Muscle layer of colon (tissue), 2 donors: ENCODE measurements at regions not wholly inside any gene's neighbourhood (a gene's known extent, or its start where the extent isn't known, plus 50 kb on each side); places are given as distances from the start of the nearest gene placed in this dataset.

Source experiments
- H3K27ac ChIP-seq: one replicate; pipeline ENCODE4 v1.7.0; 2013; ENCODE audit warnings: low read depth, mild to moderate bottlenecking, low read length, moderate library complexity
- H3K27me3 ChIP-seq, 2 donors: one replicate each; pipeline ENCODE4 v1.7.0; 2013; ENCODE audit warnings: low read length in 2 of 2, mild to moderate bottlenecking in 2 of 2; ENCODE audit not compliant: insufficient read depth in 2 of 2, control insufficient read depth in 1 of 2
- H3K36me3 ChIP-seq: one replicate; pipeline ENCODE4 v1.7.0; 2013; ENCODE audit warnings: mild to moderate bottlenecking, low read length; ENCODE audit not compliant: insufficient read depth
- H3K4me1 ChIP-seq: one replicate; pipeline ENCODE4 v1.7.0; 2013; ENCODE audit warnings: mild to moderate bottlenecking, low read length; ENCODE audit not compliant: insufficient read depth
- H3K4me3 ChIP-seq, 2 donors: one replicate each; pipeline ENCODE4 v1.7.0; 2013; ENCODE audit warnings: low read length in 2 of 2, low read depth in 1 of 2, mild to moderate bottlenecking in 1 of 2, moderate library complexity in 1 of 2
- H3K9ac ChIP-seq: one replicate; pipeline ENCODE4 v1.7.0; 2013; ENCODE audit warnings: low read length
- H3K9me3 ChIP-seq: one replicate; pipeline ENCODE4 v1.7.0; 2013; ENCODE audit warnings: mild to moderate bottlenecking, low read length
- donor health status: abdominal sarcoma.
- donor health status: Adenocarcinoma of cecum.

DNA sequence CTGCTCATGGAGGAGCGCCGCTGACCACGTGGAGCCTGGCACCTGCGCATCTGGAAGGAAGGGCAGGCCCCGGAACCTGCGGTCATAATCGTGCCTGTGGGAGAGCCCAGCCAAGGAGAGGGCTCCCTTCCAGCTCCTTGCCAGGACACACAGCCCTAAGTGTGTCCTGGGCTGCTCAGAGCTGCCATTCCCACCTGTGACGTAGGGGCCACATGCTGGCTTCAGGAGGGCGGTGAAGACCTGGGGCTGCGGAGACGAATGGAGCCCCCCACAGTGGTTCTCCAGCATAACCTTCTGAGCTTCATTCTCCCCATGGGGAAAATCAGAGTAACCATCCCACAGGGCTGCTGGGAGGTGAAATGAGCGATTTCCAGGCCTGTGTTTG lies 127.6 kb upstream of the CHST15 start:
- H3K4me3 ChIP-seq: no peak overlapping the region
- peaks cover 33% of the 10 kb centered on the region for H3K4me1 ChIP-seq
- H3K9me3 ChIP-seq: no peaks in the 10 kb centered on the region
- no peak overlapping the region for H3K27ac ChIP-seq
- no peaks in the 10 kb centered on the region for H3K36me3 ChIP-seq
- no peak overlapping the region for H3K9ac ChIP-seq
- H3K27me3 ChIP-seq: no peaks in the 10 kb centered on the region

- Histone ChIP-seq H3K27ac (no peak overlapping the region), H3K9ac (no peak overlapping the region), H3K27me3 (no peaks in the 10 kb centered on the region), H3K9me3 (no peaks in the 10 kb centered on the region), H3K36me3 (no peaks in the 10 kb centered on the region), H3K4me1 (peaks cover 30% of the 10 kb centered on the region), H3K4me3 (no peak overlapping the region)
These were observed 127.1 kb upstream of the CHST15 start for GRCh38 chr10:124220547-124220946.

DNA sequence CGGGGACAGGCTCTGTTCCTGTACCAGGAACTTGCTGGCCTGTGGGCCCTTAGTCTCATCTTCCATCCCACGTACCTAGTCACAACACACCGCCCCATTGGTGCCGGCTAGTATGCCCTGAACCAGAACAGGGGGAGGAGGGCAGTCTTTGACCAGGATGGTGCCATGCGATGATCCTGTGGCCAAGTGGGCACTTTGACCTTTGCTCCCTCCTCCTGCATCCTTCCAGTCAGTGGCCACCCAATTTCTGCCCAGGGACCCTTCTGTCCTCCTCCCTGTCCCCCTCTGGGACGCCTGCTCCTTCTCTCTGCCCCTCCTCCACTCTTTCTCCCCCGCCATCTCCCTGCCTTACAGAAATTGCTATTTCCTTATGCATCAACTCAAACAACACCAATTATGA lies 126.3 kb upstream of the CHST15 start:
- Histone ChIP-seq H3K4me1 (peaks cover 21% of the 10 kb centered on the region), H3K9me3 (no peaks in the 10 kb centered on the region), H3K27ac (no peak overlapping the region)

GRCh38 chr10:124219062-124219461 lies 125.7 kb upstream of the CHST15 start:
- no peaks in the 10 kb centered on the region for H3K27me3 ChIP-seq
- peaks cover 15% of the 10 kb centered on the region for H3K4me1 ChIP-seq

More for the DNA sequence above, 126.3 kb upstream of the CHST15 start:
- no peak overlapping the region for H3K9ac ChIP-seq
- H3K4me3 ChIP-seq: no peak overlapping the region
- no peaks in the 10 kb centered on the region for H3K27me3 ChIP-seq
- H3K36me3 ChIP-seq: no peaks in the 10 kb centered on the region

GRCh38 chr10:124217906-124218804 lies 124.8 kb upstream of the CHST15 start:
- Histone ChIP-seq H3K9ac (no peak overlapping the region), H3K4me1 (peaks cover 12% of the 10 kb centered on the region), H3K36me3 (no peaks in the 10 kb centered on the region), H3K9me3 (no peaks in the 10 kb centered on the region), H3K27ac (no peak overlapping the region), H3K27me3 (no peaks in the 10 kb centered on the region), H3K4me3 (no peak overlapping the region)

More at GRCh38 chr10:124219062-124219461, 125.7 kb upstream of the CHST15 start:
- H3K4me3 ChIP-seq: no peak overlapping the region
- no peaks in the 10 kb centered on the region for H3K36me3 ChIP-seq
- H3K27ac ChIP-seq: no peak overlapping the region
- no peaks in the 10 kb centered on the region for H3K9me3 ChIP-seq
- no peak overlapping the region for H3K9ac ChIP-seq

- H3K4me1 ChIP-seq: peaks cover under 1% of the 10 kb centered on the region
- no peaks in the 10 kb centered on the region for H3K27me3 ChIP-seq
- H3K27ac ChIP-seq: no peak overlapping the region
- H3K36me3 ChIP-seq: no peaks in the 10 kb centered on the region
- no peaks in the 10 kb centered on the region for H3K9me3 ChIP-seq
- H3K9ac ChIP-seq: no peak overlapping the region
- H3K4me3 ChIP-seq: no peak overlapping the region
These were observed 123.6 kb upstream of the CHST15 start for GRCh38 chr10:124217031-124217430.

- Histone ChIP-seq H3K27ac (no peak overlapping the region), H3K4me1 (no peaks in the 10 kb centered on the region), H3K9ac (no peak overlapping the region), H3K27me3 (no peaks in the 10 kb centered on the region), H3K4me3 (no peak overlapping the region), H3K36me3 (no peaks in the 10 kb centered on the region), H3K9me3 (no peaks in the 10 kb centered on the region)
These were observed 121.4 kb upstream of the CHST15 start for GRCh38 chr10:124214610-124215375.

GRCh38 chr10:124213899-124214510 lies 120.6 kb upstream of the CHST15 start:
- Histone ChIP-seq H3K27me3 (no peaks in the 10 kb centered on the region), H3K36me3 (no peaks in the 10 kb centered on the region), H3K4me1 (no peaks in the 10 kb centered on the region), H3K9ac (no peak overlapping the region), H3K9me3 (no peaks in the 10 kb centered on the region), H3K27ac (no peak overlapping the region), H3K4me3 (no peak overlapping the region)

GRCh38 chr10:124213471-124213870 lies 120.1 kb upstream of the CHST15 start:
- Histone ChIP-seq H3K4me1 (no peaks in the 10 kb centered on the region), H3K4me3 (no peak overlapping the region)

GRCh38 chr10:124212702-124213101 lies 119.3 kb upstream of the CHST15 start:
- Histone ChIP-seq H3K27me3 (no peaks in the 10 kb centered on the region), H3K36me3 (no peaks in the 10 kb centered on the region), H3K9ac (no peak overlapping the region), H3K4me1 (no peaks in the 10 kb centered on the region), H3K4me3 (no peak overlapping the region), H3K9me3 (no peaks in the 10 kb centered on the region), H3K27ac (no peak overlapping the region)

More at GRCh38 chr10:124213471-124213870, 120.1 kb upstream of the CHST15 start:
- Histone ChIP-seq H3K9ac (no peak overlapping the region), H3K27me3 (no peaks in the 10 kb centered on the region), H3K27ac (no peak overlapping the region), H3K36me3 (no peaks in the 10 kb centered on the region), H3K9me3 (no peaks in the 10 kb centered on the region)

- no peak overlapping the region for H3K9ac ChIP-seq
- H3K4me3 ChIP-seq: no peak overlapping the region
- H3K27me3 ChIP-seq: no peaks in the 10 kb centered on the region
- H3K9me3 ChIP-seq: no peaks in the 10 kb centered on the region
- no peaks in the 10 kb centered on the region for H3K4me1 ChIP-seq
- no peak overlapping the region for H3K27ac ChIP-seq
- H3K36me3 ChIP-seq: no peaks in the 10 kb centered on the region
These were observed 118.5 kb upstream of the CHST15 start for GRCh38 chr10:124211921-124212320.
